ENCODE measurements at regions not wholly inside any gene's neighbourhood (a gene's known extent, or its start where the extent isn't known, plus 50 kb on each side); places are given as distances from the start of the nearest gene placed in this dataset.

GRCh38 chr18:41829647-41830516 lies 125.2 kb upstream of the PIK3C3 start:
- DNase-seq: peak; percentile 93

DNA sequence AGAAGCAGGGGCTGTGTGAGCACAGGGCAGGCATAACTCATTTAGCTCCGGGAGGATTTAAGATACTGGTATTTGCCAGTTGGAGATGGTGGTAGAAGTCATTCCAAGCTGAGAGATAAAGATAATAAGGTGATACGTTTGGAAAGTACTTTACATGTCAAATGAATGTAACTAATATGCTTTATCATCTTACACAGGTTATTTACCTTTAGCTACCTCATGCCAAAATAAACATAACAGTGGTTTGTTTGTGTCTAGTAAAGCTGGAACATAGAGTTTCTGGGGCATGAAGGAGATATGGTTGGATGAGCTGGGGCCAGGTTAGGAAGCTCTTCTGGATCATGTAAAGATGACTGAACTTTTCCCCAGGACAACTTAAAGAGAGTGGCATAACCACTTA lies 126.9 kb upstream of the PIK3C3 start:
- DNase-seq: peak; percentile 93

DNA sequence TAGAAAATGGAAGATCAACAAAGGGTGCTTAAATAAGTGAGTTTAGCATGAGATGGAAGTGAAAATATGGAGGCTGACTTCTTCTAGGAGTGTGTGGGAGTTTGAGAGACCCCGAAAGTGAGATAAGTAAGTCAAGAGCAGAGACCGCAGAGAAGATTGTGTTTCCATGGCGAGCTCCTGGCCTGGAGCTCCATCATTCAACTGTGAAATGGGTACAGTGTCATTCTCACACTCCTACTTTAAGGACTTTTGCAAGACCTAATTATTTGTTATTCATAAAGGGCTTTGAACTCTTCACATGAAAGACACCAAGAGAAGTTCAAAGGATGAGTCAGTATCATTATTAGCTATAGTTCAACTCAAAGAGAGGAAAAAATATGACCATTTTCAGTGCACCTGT lies 134.2 kb upstream of the PIK3C3 start:
- peak; percentile 41 for DNase-seq

- no peak for DNase-seq
Observed at GRCh38 chr18:41818381-41819355, 136.4 kb upstream of the PIK3C3 start.

GRCh38 chr18:41814651-41815050 lies 140.4 kb upstream of the PIK3C3 start:
- no peak for DNase-seq

GRCh38 chr18:41809652-41810051 lies 145.4 kb upstream of the PIK3C3 start:
- peak; percentile 69 for DNase-seq

- no peak for DNase-seq
Observed at GRCh38 chr18:41805341-41805740, 149.7 kb upstream of the PIK3C3 start.

DNA sequence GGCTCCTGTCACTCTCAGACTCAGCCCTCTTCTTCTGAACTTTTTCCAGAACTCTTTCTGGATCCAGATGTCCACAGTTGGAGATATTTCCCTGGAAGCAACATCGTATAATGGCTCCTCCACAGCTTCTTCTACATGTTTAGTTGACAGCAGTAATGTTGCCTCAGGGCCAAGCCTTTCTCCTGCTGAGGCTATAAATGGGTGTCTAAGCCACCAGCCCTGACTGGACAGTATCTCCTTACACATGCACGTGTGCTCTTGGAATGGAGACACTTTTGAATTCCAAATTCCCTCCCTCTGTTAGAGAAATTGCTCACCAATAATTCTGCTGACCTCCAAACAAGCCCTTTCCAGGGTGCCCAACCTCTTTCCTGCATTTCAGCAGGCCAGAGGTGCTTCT lies 156.2 kb upstream of the PIK3C3 start:
- DNase-seq: no peak

DNA sequence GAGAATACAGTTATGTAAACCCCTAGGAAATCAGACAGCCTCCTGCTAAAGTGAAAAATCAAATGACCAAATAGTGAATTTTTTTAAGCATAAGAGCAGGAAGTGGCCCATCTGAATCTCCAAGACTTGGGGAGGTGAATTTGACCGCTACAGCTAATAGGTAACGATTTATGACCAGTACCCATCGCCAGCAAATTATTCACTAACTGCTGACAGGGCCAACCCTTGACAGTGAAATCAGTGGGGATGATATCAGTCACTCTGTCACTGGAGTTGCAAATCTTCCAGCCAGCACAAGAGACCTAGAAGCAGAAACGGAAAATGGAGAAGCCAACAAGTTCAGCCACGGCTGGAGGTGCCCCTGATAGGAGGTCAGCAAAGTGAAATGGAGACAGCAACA lies 164.3 kb upstream of the PIK3C3 start:
- DNase-seq: no peak

DNA sequence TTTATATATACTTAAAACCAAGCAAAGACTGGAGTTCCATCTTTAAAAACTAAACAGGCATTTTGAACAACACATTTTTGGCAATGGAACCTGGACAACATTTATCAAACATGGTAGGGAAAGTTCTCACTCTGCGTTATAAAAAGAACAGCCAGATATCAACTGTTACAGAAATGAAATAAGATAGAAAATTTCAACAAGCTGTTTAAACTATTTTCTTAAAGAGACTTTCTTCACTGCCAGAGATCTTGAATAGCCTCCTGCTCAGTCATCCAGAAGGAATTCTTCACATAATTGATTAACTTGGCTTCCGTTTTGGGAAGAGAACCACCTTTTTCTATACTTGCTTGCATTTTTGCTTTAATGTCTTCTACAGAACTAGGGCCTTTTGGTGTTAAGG lies 166.0 kb upstream of the PIK3C3 start:
- no peak for DNase-seq

DNA sequence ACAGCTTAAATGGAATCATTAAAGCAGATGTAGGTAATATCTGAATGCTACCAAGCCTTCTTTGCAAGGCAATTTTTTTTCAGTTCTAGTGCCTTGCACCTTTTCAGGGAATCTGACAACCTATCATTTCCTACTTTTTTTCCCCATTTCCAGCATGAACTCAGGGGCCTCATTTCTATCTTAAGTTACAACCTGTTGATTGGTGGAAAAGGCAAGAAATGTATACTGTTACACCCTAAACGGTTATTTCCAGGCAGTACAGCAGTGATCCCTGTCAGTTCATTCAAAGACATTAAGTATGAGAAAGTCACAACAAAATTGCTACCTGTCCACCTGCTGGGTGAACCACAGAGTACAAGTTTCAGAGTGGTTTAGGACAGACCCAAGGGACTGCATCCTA lies 171.2 kb upstream of the PIK3C3 start:
- no peak for DNase-seq

- DNase-seq: no peak
Observed at GRCh38 chr18:41783065-41783818, 171.8 kb upstream of the PIK3C3 start.

- DNase-seq: peak; percentile 14
Observed at GRCh38 chr18:41771973-41772372, 183.1 kb upstream of the PIK3C3 start.

- DNase-seq: no peak
Observed at GRCh38 chr18:41769265-41769664, 185.8 kb upstream of the PIK3C3 start.

GRCh38 chr18:41768467-41768866 lies 186.6 kb upstream of the PIK3C3 start:
- DNase-seq: no peak

DNA sequence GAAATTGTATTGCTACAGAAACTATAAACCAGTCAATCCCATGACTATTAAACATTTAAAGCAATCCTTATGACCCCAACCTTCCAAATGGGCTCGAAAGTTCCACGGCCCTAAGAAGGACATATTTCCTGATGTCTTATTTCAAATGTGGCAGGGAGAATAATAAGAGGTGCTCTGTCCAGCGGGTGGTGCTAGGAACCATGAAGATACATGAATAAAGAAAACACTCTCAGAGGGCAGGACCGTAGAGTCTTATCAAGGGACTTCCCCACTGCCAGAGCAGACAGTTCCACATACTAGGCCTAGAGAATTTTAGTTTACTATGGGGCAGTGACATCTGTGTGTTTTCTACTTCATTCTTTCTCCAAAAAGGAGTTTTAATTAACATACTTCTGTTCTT lies 187.1 kb upstream of the PIK3C3 start:
- peak; percentile 76 for DNase-seq

GRCh38 chr18:41765460-41765859 lies 189.6 kb upstream of the PIK3C3 start:
- DNase-seq: peak; percentile 65

DNA sequence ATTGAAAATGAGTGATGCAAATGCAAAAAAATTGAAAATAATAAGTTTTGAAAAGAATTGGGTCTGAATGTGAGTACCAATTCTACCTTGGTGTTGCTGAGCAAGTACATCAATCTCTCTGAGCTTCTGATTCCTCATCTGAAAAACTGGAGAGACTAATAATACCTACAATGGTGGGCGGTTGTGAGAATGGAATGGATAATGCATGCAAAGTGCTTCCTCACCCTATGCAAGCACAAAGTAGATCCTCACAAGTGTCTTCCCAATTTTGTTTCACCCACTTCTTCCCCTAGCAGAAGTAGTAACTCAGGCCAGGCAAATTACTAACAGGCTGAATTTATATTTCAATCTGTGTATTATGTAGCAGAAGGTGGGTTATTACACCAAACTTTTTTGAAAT lies 191.7 kb upstream of the PIK3C3 start:
- no peak for DNase-seq

GRCh38 chr18:41761333-41762018 lies 193.6 kb upstream of the PIK3C3 start:
- no peak for DNase-seq

- DNase-seq: no peak
Observed at GRCh38 chr18:41758534-41758933, 196.5 kb upstream of the PIK3C3 start.

DNA sequence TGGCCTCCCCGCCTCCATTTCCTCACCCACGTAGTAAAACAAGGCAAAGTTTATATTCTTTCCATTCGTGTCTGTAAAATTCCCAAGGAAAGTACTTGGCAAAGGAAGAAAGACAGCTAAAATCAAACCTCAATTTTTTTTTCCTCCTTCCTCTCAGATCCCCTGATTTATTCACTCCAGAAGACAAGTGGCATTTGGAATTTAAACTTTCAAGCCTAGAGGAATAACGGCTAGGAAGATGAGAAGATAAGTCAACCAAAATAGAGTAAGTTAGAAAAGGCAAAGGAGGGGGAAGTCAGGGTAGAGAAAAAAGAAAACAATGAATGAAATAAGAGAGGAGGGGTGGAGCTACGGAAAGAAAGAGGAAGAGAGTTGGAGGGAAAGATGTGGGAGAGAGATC lies 198.9 kb upstream of the PIK3C3 start:
- no peak for DNase-seq

- no peak for DNase-seq
Observed at GRCh38 chr18:41754332-41754731, 200.7 kb upstream of the PIK3C3 start.

Measured in DMS53 (cell line).